ENCODE measurements at regions not wholly inside any gene's neighbourhood (a gene's known extent, or its start where the extent isn't known, plus 50 kb on each side); places are given as distances from the start of the nearest gene placed in this dataset.

- no peak for TF ChIP-seq CTCF (IDR thresholded peaks at IDR 0.05; ENCODE audit: poor library complexity)
- no peak for TF ChIP-seq EZH2 (IDR thresholded peaks at IDR 0.05; ENCODE audit: borderline replicate concordance)
- TF ChIP-seq EZH2phosphoT487 (IDR thresholded peaks at IDR 0.05; ENCODE audit: low read depth, severe bottlenecking, unreplicated experiment) = no peak
Measured at GRCh38 chr3:159620873-159621272, 367.8 kb upstream of the IL12A start.

Data from hepatocyte (in vitro differentiated cells).